BE2C (cell line): ENCODE measurements at regions not wholly inside any gene's neighbourhood (a gene's known extent, or its start where the extent isn't known, plus 50 kb on each side); places are given as distances from the start of the nearest gene placed in this dataset.

ENCODE experiments used
- DNase-seq: peaks from one replicate; pipeline ENCODE4 v3.0.0-alpha.2; 2020
- H3K27me3 ChIP-seq: fragments of 250-450 bp; sonication (Bioruptor Pico); 2 replicates; pipeline ENCODE4 v1.5.1; 2020; ENCODE audit warnings: mild to moderate bottlenecking
- H3K36me3 ChIP-seq: fragments of 250-450 bp; sonication (Bioruptor Pico); 2 replicates; pipeline ENCODE4 v1.5.1; 2020; ENCODE audit warnings: mild to moderate bottlenecking
- H3K4me1 ChIP-seq: fragments of 250-450 bp; sonication (Bioruptor Pico); 2 replicates; pipeline ENCODE4 v1.5.1; 2020
- H3K4me3 ChIP-seq: 2 replicates; pipeline ENCODE4 v1.5.1; 2011; ENCODE audit warnings: low read depth, low read length
- H3K9me3 ChIP-seq: fragments of 250-450 bp; sonication (Bioruptor Pico); 2 replicates; pipeline ENCODE4 v1.5.1; 2020
- CTCF ChIP-seq: IDR thresholded peaks from 2 replicates; pipeline ENCODE4 v1.5.1; 2012; ENCODE audit warnings: mild to moderate bottlenecking, low read depth, low read length

- Histone ChIP-seq H3K36me3 (no peaks in the 10 kb centered on the region), H3K27me3 (no peaks in the 10 kb centered on the region), H3K4me3 (no peak overlapping the region), H3K4me1 (no peaks in the 10 kb centered on the region), H3K9me3 (no peaks in the 10 kb centered on the region)
- TF ChIP-seq CTCF = no peak
- no peak for DNase-seq
These were observed 209.5 kb upstream of the E2F8 start for GRCh38 chr11:19450282-19450681.

- DNase-seq = no peak
These were observed 207.9 kb upstream of the E2F8 start for GRCh38 chr11:19448651-19449050.

GRCh38 chr11:19447150-19447566, 206.4 kb upstream of the E2F8 start:
- H3K27me3 ChIP-seq = no peaks in the 10 kb centered on the region
- no peak overlapping the region for H3K4me3 ChIP-seq
- no peaks in the 10 kb centered on the region for H3K4me1 ChIP-seq
- no peaks in the 10 kb centered on the region for H3K36me3 ChIP-seq
- no peaks in the 10 kb centered on the region for H3K9me3 ChIP-seq
- DNase-seq = no peak
- no peak for TF ChIP-seq CTCF

More at GRCh38 chr11:19448651-19449050, 207.9 kb upstream of the E2F8 start:
- TF ChIP-seq CTCF = no peak
- Histone ChIP-seq H3K9me3 (no peaks in the 10 kb centered on the region), H3K27me3 (no peaks in the 10 kb centered on the region), H3K4me1 (no peaks in the 10 kb centered on the region), H3K36me3 (no peaks in the 10 kb centered on the region), H3K4me3 (no peak overlapping the region)

GRCh38 chr11:19445771-19446170, 205.0 kb upstream of the E2F8 start:
- DNase-seq = no peak
- Histone ChIP-seq H3K4me1 (no peaks in the 10 kb centered on the region), H3K4me3 (no peak overlapping the region), H3K36me3 (no peaks in the 10 kb centered on the region), H3K27me3 (0 out of 2 replicates have a peak, but pooled peaks cover under 1% of the 10 kb centered on the region), H3K9me3 (no peaks in the 10 kb centered on the region)
- TF ChIP-seq CTCF = no peak

- TF ChIP-seq CTCF = no peak
- Histone ChIP-seq H3K4me3 (no peak overlapping the region), H3K4me1 (no peaks in the 10 kb centered on the region), H3K9me3 (no peaks in the 10 kb centered on the region), H3K27me3 (peaks cover 8% of the 10 kb centered on the region; the same call in 1 of the 2 replicates), H3K36me3 (no peaks in the 10 kb centered on the region)
- no peak for DNase-seq
These were observed 203.5 kb upstream of the E2F8 start for GRCh38 chr11:19444231-19444630.

- no peak for TF ChIP-seq CTCF
- Histone ChIP-seq H3K9me3 (no peaks in the 10 kb centered on the region), H3K4me1 (no peaks in the 10 kb centered on the region), H3K4me3 (no peak overlapping the region), H3K27me3 (peaks cover 8% of the 10 kb centered on the region; the same call in 1 of the 2 replicates), H3K36me3 (no peaks in the 10 kb centered on the region)
- no peak for DNase-seq
These were observed 201.8 kb upstream of the E2F8 start for GRCh38 chr11:19442554-19442910.
